CD4-positive, alpha-beta T cell treated with Interleukin-6 at 100 ng/mL for 8 hours (primary cell): ENCODE measurements at regions not wholly inside any gene's neighbourhood (a gene's known extent, or its start where the extent isn't known, plus 50 kb on each side); places are given as distances from the start of the nearest gene placed in this dataset.
A peak's percentile ranks its signal among the peaks of the same experiment; 100 is the strongest.

ENCODE experiments used
- DNase-seq: peaks from one replicate; pipeline ENCODE4 v3.0.0-alpha.2; 2020; ENCODE audit warnings: mixed read lengths, low spot score

DNA sequence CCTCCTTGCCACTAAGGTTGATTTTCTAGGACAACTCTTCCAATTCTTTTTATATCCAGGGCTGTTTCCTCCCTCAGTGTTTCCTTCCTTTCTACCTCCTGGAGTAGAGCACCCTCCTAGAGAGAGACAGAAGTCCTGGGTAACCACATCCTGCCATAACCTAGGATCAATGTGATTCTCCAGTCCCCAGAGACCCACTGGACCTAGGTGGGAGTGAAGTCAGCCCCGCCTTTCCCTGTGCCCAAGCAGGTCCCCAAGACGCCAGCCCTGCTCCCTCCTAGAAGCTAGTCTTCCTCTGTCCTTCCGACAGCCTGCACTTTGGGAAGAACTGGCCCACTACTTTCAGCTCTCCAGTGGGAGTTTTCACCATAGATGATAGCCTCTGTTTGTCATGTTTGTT is 166.8 kb upstream of the PLEKHG7 start:
- no peak for DNase-seq

DNA sequence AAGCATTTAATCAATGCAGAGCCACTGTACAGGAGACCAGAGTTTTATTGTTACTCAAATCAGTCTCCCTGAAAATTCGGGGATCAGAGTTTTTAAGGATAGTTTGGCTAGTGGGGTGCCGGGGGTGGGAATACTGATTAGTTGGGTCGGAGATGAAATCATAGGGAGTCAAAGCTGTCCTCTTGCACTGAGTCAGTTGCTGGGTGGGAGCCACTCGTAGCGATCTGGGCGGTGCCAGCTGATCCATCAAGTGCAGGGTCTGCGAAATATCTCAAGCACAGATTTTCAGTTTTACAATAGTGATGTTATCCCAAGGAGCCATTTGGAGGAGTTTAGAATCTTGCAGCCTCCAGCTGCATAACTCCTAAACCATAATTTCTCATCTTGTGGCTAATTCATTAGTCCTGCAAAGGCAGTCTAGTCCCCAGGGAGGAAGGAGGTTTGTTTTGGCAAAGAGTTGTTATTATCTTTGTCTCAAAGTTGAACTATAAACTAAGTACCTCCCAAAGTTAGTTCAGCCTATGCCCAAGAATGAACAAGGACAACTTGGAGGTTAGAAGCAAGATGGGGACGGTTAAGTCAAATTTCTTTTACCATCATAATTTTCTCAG is 169.4 kb upstream of the PLEKHG7 start:
- DNase-seq, result no peak

DNA sequence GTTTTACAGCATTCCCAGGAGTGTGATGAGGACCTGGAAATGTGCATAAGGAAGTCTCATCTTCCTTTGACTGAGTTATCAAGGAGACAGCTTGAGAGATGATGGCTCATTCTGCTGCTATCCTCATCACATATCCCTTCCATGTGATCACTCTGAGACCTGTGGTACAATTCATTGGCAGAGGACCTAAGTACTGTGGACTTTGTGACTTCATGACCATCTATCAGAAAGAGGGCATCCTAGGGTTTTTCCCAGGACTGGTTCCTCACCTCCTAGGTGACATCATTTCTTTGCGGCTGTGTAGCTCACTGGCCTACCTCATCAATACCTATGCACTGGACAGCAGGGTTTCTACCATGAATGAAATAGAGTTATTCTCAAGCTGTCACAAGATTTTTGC is 172.1 kb upstream of the PLEKHG7 start:
- no peak for DNase-seq

DNA sequence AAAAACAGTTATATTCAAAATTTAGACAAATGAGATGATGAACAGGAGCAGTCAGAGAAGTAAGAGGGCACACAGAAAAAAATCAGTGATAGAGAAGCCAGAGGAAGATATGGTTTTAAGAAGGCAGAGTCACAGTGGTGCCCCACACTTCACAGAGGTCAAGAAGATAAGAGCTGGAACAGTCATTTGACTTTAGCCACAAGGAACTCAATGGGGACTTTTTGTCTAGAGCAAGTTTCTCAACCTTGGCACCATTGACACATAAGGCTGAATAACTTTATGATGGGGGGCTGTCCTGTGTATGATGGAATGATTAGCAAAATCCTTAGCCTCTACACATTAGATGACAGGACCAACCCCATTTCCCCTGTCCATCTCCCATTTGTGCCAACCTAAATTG is 172.8 kb upstream of the PLEKHG7 start:
- DNase-seq, result no peak

DNA sequence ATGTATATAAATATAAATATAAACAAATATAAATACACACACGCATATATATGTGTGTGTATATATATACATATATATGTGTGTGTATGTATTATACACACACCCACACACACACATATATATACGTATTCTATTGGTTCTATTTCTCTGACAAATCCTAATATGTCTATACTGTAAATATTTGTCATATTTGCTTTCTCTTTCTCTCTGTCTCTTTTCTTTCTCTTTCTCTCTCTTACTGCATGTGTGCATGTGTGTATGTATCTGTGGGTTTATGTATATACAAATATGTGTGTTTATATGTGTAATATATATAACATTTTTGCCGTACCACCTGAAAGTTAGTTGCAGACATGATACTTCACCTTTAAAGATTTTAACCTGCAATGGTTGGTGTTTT is 174.2 kb upstream of the PLEKHG7 start:
- no peak for DNase-seq

DNA sequence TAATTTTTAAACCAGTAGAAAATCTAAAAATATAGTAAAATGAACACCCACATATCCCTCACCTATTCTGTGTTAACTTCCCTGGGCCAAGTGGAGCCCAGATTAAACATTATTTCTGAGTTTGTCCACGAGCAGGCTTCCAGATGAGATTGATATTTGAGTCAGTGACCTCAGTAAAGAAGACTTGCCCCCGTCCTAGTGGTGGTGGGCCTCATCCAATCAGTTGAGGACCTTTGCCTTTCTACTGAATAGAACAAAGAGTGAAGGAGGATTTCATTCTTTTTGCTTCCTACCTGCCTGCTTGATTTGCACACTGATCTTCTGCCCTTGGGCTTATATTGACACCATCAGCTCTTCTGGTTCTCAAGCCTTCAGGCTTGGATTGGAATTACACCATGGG is 174.7 kb upstream of the PLEKHG7 start:
- DNase-seq, result no peak

DNA sequence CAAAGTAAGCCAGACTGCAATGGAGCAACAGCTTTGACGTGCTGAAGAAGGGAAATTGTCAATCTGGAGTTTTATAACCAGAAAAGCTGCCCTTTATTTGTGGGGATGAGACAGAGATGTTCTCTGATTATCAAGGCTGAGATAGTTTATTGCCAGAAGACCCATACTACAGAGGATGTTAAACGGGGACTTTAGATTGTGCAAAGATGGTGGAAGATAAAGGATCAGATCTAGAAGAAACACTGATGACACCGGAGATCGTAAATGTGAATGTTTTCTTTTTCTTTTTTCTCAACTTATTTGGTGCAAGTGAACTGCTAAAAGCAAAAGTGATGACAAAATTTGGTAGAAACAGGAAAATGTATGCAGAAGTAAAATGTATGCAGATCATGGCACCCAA is 178.3 kb upstream of the PLEKHG7 start:
- no peak for DNase-seq

DNA sequence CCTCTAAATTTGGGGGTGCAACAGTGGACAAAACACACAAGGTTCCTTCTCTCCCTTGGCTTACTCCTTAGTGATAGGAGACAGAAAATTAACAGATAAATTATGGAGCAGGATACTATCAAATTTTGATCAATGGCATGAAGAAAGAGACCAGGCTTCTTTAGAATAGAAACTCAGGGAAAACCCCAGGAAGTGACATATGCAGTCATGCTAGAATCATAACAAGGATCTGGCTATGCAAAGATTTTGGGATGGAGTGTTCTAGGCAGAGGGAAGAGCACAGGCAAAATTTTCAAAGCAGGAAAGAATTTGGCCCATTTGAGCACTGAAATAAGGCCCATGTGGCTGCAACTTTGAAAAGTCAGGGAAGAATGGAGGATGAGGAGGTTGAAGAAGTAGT is 182.3 kb upstream of the PLEKHG7 start:
- DNase-seq, result no peak

DNA sequence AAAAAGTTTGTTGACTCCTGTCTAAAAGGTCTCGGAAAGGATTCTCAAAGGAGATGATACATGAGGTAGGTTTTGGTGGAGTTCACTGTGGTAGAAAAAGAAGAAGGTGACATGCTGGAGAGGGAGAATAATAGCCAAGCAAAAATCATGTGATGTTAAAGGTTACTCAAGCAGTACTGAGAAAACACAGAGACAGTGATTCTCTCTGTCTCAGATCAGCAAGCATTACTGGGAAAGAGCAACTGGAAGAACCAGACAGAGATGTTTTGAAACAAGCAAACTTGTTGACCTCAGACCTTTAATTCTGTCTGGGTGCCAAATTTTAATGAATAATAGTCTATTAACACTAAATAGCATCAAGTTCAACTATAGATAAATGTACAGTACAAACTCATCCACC is 183.5 kb upstream of the PLEKHG7 start:
- DNase-seq, result no peak

DNA sequence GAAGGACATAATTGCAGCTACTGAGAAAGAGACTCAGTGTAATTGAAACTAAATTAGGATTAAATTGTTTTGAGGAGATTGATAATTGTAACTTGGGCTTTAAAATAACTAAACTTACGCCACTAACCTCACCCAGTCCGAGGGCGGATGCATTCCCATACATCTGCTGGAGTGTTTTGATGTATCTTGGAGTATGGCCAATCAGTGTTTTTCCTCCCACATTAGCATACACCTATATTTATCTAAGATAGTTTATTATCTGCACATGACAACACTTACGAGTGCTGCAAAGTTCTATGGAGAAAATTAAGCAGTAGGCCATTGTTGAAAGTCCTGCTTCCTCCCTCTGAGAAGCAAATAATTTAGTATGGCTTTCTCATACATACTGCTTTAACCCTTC is 184.7 kb upstream of the PLEKHG7 start:
- DNase-seq, result no peak

DNA sequence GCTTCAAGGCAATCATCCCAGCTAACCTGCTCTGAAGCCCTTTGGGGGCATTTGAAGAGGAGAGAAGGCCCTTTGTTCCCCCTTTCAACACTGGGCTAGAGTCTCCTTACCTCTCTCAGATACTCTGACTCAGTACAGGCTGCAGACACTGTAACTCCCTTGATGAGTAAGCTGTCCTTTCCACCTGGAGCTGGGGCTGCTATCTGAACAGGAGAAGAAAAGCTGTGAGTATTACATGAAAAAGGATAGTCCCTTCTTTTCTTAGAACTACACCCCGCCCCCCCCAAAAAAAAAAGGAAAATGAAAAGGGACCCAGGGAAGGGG is 186.6 kb upstream of the PLEKHG7 start:
- no peak for DNase-seq

DNA sequence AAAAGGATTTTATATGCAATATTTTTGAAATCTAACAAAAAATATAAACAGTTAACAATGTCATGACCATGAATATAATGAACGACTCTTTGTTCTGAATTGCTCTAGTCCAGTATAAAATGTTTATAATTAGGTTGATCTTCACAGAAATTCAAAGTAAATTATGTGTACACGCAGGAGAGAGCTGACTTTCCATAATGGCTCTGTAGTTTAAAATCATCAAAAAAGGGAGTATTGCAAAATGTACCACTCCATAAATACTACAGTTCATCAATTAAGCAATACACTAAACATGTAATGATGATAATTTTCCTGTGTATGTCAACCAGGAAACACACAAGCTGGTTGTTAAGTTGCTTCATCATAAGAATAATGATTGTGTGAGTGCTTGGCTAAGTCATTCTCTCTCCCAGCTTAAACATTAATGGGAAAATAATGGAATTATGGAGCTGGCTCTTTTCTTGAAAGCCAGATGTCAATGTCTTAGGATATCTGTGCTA is 189.5 kb upstream of the PLEKHG7 start:
- DNase-seq, result no peak

DNA sequence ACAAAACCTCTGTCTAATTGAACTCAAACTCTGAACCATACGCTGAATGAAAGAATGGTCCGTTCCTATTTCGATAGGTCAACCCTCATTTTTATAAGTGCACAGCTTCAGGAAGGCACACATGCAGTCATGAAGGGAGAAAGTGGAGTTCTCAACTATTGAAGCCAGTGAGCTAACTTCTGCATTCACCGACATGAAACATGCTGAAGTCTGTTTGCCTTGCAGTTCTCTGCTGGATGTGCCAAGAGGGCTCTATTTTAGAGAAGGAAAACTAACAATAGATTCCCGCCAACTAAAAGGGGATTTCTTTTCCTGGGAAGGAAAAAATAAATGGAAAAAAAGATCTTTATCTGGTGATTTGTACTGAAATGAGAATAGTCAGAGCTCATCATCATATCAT is 191.0 kb upstream of the PLEKHG7 start:
- DNase-seq, result no peak

DNA sequence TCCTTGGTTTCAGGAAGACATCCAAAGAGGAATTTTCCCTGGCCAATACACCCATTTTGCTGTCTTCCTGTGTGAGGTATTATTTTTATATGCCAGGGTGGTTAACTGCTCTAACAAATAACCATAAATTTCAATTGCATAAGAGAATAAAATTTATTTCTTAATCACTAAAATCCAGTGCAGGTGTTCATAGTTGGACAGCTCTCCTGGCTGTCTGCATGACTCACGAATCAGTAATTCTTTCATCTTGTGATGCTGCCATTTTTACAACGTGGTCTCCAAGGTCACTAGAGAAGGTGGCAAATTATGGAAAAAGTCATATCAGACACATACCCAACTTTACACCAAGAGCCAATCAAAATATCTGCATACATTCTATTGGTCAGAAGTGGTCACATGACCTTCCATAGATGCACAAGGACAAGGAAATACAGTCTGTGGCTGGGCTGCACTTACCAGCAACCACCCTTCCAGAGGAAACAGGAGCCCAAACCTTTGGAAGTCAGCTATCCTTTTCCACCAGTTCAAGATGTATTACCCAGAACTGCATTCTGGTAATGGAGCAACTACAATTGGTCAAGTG is 193.5 kb upstream of the PLEKHG7 start:
- no peak for DNase-seq

DNA sequence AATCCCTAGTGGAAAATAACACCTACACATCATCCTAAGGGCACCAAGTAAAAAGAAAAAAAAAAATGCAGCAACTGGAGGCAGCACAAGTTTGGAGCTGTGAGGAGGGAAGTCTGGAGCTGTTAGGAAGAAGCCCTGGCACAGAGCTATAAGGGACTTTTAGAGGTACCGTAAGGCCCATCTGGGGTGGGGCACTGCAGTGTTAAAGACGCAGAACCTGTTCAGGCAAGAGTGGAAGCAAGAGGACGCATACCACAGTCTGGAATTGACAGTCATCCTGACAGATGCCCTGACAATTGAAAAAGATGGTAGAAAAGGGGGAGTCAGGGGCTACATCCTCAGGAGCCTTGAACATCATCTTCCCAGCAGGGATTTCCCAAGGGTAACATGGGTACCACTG is 195.9 kb upstream of the PLEKHG7 start:
- DNase-seq, result no peak

DNA sequence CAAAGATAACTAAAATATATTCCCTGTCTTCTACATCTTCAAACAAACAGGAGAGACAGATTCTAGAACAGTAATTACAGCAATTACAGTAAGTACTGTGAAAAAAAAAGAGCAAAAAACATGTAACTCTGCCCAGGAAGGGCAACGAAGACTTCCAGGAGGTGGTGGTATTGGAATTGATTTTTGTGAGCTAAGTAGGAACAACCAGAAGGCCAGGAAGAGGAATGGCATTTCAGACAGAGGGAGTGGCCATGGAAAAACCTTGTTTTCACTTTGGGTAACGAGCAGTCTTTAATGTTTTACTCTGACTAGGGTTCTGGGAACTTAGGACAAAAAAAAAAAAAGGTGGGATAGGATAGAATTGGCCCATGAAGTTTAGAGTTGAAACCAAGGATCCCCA is 196.3 kb upstream of the PLEKHG7 start:
- DNase-seq, result no peak

DNA sequence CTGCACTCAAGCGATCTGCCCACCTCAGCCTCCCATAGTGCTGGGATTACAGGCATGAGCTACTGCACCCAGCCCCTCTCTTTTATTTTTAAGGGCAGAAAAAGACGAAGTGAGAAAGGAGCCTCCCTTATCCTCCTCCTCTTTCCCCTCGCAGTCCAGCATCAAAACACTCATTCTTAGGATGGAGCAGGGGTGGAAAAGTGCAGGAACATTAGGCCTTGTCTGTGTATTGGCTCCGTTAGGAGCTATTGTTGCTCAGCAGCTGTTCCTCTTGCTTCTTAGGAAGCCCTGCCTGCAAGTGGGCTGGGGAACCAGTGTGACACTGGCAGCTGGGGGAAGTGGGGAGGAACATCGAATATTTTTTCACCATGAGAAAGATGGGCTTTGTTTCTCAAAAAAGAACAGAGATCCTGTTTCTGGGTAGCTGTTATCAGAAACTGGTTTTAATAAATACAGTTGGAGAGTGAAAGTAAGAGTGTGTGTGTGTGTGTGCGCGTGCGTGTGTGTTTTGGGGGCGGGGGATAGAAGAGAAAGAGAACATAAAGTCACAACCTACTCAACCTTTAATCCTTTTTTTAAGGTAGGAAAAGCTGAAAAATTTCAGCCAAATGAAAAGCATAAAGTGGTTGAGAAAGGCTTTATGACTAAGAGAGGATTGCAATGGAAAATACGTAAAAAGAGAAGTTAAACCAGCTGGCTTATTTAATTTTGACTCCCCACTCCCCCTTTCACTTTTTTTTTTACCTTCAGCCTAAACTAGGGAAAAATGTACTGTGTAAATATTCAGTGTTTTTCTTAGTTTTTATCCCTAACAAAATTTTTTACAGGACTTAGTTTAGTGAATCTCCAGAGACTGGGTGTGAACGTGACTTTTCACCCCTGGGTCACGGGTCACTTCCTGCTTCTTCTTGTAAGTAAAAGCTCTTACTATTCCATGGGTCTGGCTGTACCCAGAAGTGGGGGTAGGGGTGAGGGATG is 197.2 kb upstream of the PLEKHG7 start:
- peak; percentile 49 for DNase-seq

DNA sequence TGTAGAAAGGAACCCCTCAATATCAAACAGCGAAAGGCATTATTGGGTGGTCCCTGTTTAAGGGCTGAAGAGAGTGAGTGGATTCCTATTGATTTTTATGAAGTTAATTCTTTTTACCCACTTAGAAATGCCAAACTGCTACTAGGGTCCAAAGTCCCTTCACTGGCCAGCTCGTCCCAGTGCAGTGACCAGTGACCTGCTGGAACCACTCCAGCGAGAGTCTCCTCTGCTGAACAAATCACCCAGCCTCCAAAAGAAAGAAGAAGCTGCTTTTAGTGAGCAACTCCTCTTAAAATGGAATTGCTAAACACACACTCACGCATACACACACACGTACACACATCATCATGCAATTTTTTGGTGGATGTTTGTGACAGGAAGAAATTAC is 198.2 kb upstream of the PLEKHG7 start:
- no peak for DNase-seq

DNA sequence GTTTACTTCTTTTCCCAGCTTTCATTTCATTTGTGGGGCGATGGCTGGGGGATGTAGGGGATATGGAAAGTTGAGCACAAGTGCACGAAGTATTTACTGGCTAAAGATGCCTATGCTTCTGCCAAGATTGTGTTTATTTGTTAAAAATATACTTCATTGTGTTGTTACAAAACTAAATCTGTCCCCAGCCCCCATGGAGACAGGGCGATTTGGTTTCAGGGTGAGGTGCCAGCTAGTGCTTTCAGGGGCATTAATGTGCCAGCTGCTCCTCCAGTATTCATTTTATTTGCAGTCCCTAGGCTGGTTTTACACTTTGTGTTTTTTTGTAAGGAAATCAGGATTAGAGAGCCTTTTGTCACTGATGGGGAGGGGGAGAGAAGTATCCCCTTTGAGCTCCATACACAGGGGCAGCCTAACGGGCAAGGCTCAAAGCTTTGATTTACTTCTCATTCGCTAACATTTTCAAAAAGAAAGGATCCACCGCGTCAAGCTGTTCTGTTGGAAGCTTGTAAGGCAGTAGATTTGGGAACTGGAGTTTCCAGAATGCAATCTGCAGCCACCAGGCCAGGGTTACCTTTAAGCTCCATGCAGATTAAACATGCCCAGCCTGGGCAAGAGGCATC is 198.7 kb upstream of the PLEKHG7 start:
- no peak for DNase-seq

DNA sequence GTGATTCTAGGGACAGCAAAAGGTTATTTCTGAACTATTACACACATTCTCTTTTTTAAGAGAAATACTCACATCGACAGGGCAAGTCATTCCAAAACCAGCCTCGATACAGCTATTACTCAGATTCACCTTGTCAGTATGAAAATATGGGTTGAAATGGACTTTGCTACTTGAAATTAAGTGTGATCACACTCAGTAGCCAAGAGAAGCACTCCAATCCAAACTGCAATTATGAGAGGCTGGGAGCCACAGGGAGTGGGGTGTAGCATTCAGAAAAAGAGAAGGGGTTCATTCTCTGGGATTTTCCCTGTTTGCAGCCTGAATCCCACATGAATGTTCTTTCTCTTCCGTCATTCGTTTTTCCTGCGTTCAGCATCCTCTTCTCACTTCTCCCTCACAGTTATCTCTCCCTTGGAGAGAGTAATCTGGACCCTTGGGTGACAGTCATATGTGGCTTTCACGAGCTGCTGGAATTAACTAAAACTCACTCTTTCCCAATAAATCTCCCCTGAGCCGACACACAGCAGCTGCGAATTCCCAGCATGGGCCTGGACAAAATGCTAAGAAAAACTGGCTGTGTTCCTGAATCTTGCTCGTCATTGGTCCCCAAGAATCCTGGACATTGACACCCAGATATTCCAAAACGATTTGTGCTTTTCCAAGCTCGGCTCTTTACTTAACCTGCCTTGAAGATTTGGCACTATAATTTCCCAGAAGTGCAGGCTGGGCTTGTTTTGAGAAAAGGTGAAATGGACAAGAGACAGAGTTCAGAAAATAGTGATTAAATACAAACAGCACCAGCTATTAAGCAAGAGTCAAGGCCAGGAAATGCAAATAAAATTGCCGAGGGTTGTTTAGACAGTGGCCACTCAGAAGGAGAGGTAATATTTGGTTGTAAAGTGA is 199.5 kb upstream of the PLEKHG7 start:
- DNase-seq, result no peak

DNA sequence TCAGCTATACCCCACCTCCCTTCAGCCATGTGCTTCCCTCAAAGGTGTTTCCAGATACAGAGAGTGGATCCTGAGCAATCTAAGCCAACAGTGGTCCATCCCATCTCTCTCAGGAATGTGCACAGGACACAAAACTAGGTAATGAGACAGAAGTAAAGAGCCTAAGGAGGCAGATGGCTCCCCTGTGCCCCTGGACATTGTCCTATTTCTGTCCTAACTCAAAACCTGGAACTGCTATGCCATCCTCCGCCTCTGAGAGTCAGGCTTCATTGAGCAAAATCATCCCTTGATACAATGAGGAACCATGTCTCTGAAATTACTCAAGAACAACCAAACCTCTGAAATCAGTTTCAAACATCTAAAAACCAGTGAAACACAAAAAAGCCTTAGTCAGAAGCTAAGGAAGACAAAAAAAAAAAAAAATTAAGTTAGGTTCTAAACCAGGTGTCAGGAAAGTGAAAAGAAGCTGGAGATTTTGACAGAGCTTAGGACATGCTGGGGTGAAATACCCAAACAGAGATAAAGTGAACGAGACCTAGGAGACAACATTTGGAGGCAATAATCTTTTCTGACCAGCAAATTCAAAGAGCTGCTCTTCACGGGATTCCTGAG is 200.3 kb upstream of the PLEKHG7 start:
- DNase-seq, result no peak
